ENCODE measurements at regions not wholly inside any gene's neighbourhood (a gene's known extent, or its start where the extent isn't known, plus 50 kb on each side); places are given as distances from the start of the nearest gene placed in this dataset.
"Not testable (repeated sequence)": the region's sequence is repeated elsewhere in the genome, so short reads cannot be mapped to it uniquely, and the experiment has no call there.

- no peak for FAIRE-seq
- DNase-seq (ENCODE audit: insufficient read length, low spot score), result no peak
- no peak for TF ChIP-seq CTCF (IDR thresholded peaks at IDR 0.05; ENCODE audit: insufficient read depth, missing control alignments)
These were observed 66.1 kb upstream of the HS3ST4 start for GRCh38 chr16:25625620-25626019.

- DNase-seq (ENCODE audit: insufficient read length, low spot score), result peak; percentile 25
- FAIRE-seq, result peak; percentile 97
- TF ChIP-seq CTCF (IDR thresholded peaks at IDR 0.05; ENCODE audit: insufficient read depth, missing control alignments), result no peak
These were observed 77.0 kb upstream of the HS3ST4 start for GRCh38 chr16:25614716-25615265.

- peak; percentile 35 for FAIRE-seq
- TF ChIP-seq CTCF (IDR thresholded peaks at IDR 0.05; ENCODE audit: insufficient read depth, missing control alignments), result no peak
- DNase-seq (ENCODE audit: insufficient read length, low spot score), result no peak
These were observed 77.8 kb upstream of the HS3ST4 start for GRCh38 chr16:25613931-25614330.

- no peak for TF ChIP-seq CTCF (IDR thresholded peaks at IDR 0.05; ENCODE audit: insufficient read depth, missing control alignments)
- DNase-seq (ENCODE audit: insufficient read length, low spot score) (no peak), FAIRE-seq (no peak)
These were observed 83.8 kb upstream of the HS3ST4 start for GRCh38 chr16:25608002-25608401.

GRCh38 chr16:25606069-25606468 lies 85.7 kb upstream of the HS3ST4 start:
- TF ChIP-seq CTCF (IDR thresholded peaks at IDR 0.05; ENCODE audit: insufficient read depth, missing control alignments), result no peak
- FAIRE-seq, result no peak
- no peak for DNase-seq (ENCODE audit: insufficient read length, low spot score)

GRCh38 chr16:25605381-25605780 lies 86.4 kb upstream of the HS3ST4 start:
- no peak for TF ChIP-seq CTCF (IDR thresholded peaks at IDR 0.05; ENCODE audit: insufficient read depth, missing control alignments)
- DNase-seq (ENCODE audit: insufficient read length, low spot score) (no peak), FAIRE-seq (no peak)

- FAIRE-seq; DNase-seq (ENCODE audit: insufficient read length, low spot score): not testable (repeated sequence)
These were observed 90.5 kb upstream of the HS3ST4 start for GRCh38 chr16:25601306-25601705.

GRCh38 chr16:25596194-25596593 lies 95.6 kb upstream of the HS3ST4 start:
- no peak for DNase-seq (ENCODE audit: insufficient read length, low spot score)
- no peak for TF ChIP-seq CTCF (IDR thresholded peaks at IDR 0.05; ENCODE audit: insufficient read depth, missing control alignments)
- FAIRE-seq, result no peak

All from D721Med (cell line).